NCI-H2196 treated with DMSO at 0.1 percent for 48 hours (cell line): ENCODE measurements at regions not wholly inside any gene's neighbourhood (a gene's known extent, or its start where the extent isn't known, plus 50 kb on each side); places are given as distances from the start of the nearest gene placed in this dataset.
"Not testable (repeated sequence)": the region's sequence is repeated elsewhere in the genome, so short reads cannot be mapped to it uniquely, and the experiment has no call there.

Source experiments
- DNase-seq: peaks from one replicate; lab custom pipeline; 2025; ENCODE audit not compliant: unreplicated experiment; lab: John Stamatoyannopoulos, UW

GRCh38 chr5:92548346-92548745 is 1032.7 kb downstream of the NR2F1-AS1 start:
- no peak for DNase-seq

- DNase-seq, result no peak
Observed at GRCh38 chr5:92544596-92544995, 1036.4 kb downstream of the NR2F1-AS1 start.

DNA sequence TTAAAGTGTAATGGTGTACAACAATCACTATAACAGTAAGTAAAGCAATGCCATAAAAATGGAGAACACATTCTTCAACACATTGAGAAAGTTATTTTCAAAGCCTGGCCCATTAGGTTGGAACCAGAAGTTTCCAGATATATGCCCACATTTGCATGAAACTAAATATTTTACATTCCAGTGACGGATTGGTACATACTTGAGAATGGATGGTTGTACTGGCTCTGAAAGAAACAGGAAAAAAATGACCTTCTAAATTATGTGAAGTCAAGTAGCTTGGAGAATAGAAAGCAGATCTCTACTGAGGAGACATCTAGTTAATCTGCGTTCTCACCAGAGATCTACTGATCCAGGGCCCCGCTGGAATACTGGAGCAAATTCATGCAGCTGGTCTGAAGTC is 1037.0 kb downstream of the NR2F1-AS1 start:
- no peak for DNase-seq

DNA sequence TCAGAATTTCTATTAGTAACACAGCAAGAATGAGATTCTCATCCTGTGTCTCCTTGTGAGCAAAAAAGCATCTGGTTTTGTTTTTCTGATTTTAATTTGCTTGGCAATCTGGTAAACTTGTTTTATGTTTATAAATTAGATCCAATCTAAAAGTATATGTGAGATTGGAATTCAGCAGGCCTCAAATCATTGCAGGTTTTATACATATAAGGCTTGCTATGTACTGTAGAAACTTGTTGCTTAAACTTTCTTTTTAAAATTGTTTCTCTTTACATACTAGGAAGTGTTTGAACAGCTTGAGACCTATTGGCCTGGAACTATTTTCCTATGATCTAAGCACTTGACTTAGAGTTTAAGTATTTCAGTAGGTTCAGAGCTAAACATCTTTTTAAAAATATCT is 1037.8 kb downstream of the NR2F1-AS1 start:
- no peak for DNase-seq

GRCh38 chr5:92542017-92542416 is 1039.0 kb downstream of the NR2F1-AS1 start:
- not testable (repeated sequence) for DNase-seq

GRCh38 chr5:92527311-92528078 is 1053.5 kb downstream of the NR2F1-AS1 start:
- no peak for DNase-seq

DNA sequence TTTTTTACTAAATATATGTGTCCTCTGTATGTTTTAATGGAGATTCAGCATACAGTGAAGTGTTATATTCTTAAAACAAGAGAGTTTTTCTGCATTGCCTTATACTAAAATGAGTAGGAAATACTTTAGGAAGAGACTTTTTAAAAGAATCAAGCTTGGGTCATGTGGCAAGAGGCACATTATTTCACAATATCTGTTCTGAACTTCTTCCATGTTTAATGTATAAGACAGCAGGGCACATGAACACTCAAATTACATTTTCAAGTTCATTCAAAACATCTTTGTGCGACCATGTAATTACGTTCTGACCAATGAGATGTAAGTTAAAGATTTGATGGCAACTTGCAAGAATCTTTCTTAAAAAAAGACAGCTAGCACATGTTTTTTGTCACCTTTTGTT is 1055.9 kb downstream of the NR2F1-AS1 start:
- no peak for DNase-seq

DNA sequence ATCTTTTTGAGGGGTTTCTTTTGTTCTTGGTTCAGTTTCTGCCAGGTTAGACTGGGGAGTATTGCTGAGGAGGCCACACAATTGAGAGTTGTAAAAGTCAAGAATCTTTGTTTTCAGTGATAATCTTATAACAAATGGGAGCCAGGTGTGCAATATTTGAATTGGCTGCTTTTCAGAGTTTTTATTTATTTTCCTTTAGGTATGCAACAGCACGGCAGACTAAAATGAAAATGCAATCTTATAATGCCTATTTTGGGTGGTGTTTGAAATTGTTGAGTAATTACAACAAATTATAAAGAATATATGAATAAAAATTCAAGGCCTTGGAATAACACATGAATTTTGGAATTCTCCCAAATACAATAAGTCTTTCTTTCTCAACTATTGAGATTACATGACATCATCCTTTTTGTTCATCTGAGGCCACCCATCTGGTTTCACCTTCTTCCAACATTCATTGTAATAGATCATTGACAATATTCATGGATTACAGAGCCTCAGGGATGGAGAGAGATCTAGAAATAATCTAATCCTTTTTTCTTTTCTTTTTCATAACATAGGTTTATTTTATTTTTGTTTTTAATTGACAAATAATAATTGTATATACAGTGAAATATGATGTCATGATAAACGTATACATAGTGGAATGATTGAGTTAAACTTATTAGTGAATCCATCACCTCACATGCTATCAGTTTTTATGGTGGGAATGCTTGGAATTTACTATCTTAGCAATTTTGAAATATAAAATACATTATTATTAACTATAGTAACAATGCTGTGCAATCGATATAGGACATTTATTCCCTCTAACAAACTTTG is 1061.0 kb downstream of the NR2F1-AS1 start:
- DNase-seq, result peak; percentile 9

GRCh38 chr5:92518318-92518904 is 1062.6 kb downstream of the NR2F1-AS1 start:
- DNase-seq, result no peak

- no peak for DNase-seq
Observed at GRCh38 chr5:92514896-92515295, 1066.1 kb downstream of the NR2F1-AS1 start.

DNA sequence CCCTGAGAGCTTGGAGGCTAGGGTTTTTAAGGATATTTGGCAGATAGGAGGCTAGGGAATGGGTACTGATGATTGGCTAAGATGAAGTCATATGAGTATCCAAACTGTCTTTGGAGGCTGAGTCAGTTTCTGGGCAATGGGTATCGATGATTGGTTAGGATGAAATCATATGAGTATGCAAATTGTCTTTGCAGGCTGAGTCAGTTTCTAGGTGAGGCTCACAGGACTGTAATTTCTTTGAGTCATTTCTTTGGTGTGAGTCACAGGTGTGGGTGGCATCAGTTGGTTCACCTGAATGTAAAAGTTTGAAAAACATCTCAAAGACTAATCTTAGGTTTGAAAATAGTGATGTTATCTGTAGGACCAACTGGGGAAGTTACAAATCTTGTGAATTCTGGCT is 1068.0 kb downstream of the NR2F1-AS1 start:
- no peak for DNase-seq

- DNase-seq, result no peak
Observed at GRCh38 chr5:92508271-92508670, 1072.7 kb downstream of the NR2F1-AS1 start.

- no peak for DNase-seq
Observed at GRCh38 chr5:92505925-92506324, 1075.1 kb downstream of the NR2F1-AS1 start.

DNA sequence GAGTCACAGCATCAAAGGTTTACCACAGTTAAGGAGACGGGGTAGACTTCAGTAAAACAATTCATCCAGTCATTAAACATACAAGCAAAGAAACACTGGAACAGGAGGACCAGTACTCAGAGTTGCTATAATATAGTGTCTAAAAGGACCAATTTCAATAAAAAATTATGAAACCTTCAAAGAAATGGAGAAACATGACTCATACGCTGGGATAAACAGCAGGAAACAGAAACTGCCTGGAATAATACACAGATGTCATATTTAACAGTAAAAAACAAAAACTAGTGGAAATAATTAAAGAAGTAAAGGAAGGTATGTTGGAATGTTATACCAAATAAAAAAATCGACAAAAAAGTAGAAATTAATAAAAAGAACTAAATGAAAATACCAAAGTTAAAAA is 1075.9 kb downstream of the NR2F1-AS1 start:
- DNase-seq, result no peak

DNA sequence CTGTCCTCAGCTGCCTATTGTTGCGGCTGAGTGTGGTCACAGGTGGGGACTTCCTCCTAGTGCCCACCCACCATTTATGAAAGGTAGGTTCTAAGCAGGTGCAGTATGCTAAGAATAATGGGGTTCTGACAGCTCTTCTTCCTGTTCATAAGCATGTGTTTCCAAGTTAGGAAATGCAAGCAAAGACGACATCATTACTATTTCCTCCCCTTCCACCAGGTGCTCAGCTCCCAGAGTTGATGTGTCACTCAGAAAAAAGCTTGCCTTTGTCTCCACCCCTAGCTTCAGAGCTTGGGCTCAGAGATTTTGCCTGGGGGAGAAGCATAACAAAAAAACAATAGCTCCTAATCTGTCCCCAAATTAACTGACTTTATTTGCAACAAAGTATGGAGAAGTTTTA is 1076.7 kb downstream of the NR2F1-AS1 start:
- no peak for DNase-seq

DNA sequence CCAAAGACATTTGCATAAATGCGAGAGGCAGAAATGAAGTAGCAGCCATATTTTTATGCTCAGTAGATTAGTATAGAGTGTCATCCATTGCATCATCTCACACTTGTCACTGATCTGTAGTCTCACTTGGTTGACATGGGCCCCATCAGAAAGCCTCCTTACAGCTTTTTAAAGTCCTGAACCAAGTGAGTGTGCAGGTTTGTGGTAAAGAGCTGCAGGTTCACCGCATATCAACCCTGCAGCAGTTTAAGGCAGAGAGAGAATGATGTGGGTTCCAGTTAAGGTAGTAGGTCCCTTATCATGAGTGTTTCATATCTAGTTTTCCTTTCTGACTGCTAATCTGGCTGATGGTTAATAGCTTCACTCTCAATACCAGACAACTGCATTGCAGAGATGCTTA is 1080.3 kb downstream of the NR2F1-AS1 start:
- DNase-seq, result no peak

- DNase-seq, result no peak
Observed at GRCh38 chr5:92496545-92496944, 1084.5 kb downstream of the NR2F1-AS1 start.

GRCh38 chr5:92494508-92494907 is 1086.5 kb downstream of the NR2F1-AS1 start:
- no peak for DNase-seq

DNA sequence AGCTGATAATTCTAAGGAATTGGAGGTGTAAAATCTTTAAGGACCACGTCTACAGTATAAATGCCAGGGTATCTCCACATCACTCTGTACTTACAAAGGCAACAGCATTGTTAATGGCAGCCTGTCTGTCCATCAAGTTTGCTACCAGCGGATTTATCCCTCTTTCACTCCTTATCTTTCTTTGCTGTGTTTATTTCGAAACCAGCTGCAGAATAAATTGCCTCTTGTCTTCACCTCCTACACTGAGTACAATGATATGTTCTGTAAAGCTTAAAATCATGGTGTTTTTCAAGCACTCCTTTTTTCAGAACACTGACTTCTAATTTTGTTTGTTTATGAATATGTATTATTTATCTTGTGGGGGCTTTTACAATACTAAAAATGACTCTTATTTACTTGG is 1088.1 kb downstream of the NR2F1-AS1 start:
- DNase-seq, result no peak

DNA sequence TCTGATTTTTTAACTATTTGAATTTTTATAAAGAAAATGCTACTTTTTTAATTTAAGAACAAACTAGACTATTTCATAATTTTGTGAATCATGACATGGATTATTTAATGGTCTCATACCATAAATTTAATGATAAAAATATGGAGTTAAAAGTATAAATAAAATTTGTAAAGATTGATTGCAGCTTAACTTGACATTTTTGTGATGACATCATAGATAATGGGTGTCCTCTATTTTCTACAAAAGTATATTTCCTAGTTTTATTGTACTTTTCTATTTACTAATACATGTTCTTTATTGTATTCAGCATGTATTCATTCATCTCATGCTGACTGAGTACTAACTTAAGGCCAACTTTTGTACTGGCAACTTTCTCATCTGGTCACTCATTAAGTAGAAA is 1096.5 kb downstream of the NR2F1-AS1 start:
- DNase-seq, result no peak

- DNase-seq, result no peak
Observed at GRCh38 chr5:92472981-92473566, 1090.0 kb upstream of the ARRDC3 start.

GRCh38 chr5:92471861-92472260 is 1088.7 kb upstream of the ARRDC3 start:
- DNase-seq, result no peak
